ENCODE measurements at regions not wholly inside any gene's neighbourhood (a gene's known extent, or its start where the extent isn't known, plus 50 kb on each side); places are given as distances from the start of the nearest gene placed in this dataset.

GRCh38 chr6:73884540-73884939 lies 188.5 kb downstream of the CD109 start:
- H3K27me3 ChIP-seq (replicated peaks; ENCODE audit: insufficient read depth): no peaks in the 10 kb centered on the region
- no peaks in the 10 kb centered on the region for H3K36me3 ChIP-seq
- WGBS: 28% methylated on average over 4 of the region's 4 CpGs
- no peak overlapping the region for H3K4me3 ChIP-seq
- no peaks in the 10 kb centered on the region for H3K9me3 ChIP-seq
- TF ChIP-seq POLR2A (IDR thresholded peaks at IDR 0.05) (no peak), CTCF (IDR thresholded peaks at IDR 0.05) (no peak), POLR2AphosphoS5 (IDR thresholded peaks at IDR 0.05) (no peak)
- H3K27ac ChIP-seq: no peak overlapping the region
- DNase-seq (ENCODE audit: low spot score): no peak
- H3K4me1 ChIP-seq (replicated peaks): no peaks in the 10 kb centered on the region
- intact Hi-C loops (cut with DNase I): no loop called here

GRCh38 chr6:73879501-73880293 lies 183.7 kb downstream of the CD109 start:
- Histone ChIP-seq H3K27me3 (replicated peaks; ENCODE audit: insufficient read depth) (no peaks in the 10 kb centered on the region), H3K4me1 (replicated peaks) (no peaks in the 10 kb centered on the region), H3K27ac (no peak overlapping the region), H3K4me3 (no peak overlapping the region), H3K9me3 (no peaks in the 10 kb centered on the region), H3K36me3 (no peaks in the 10 kb centered on the region)
- TF ChIP-seq CTCF (IDR thresholded peaks at IDR 0.05): no peak
- no peak for TF ChIP-seq POLR2AphosphoS5 (IDR thresholded peaks at IDR 0.05)
- intact Hi-C loops (cut with DNase I): no loop called here
- 69% methylated on average over 8 of the region's 8 CpGs for WGBS
- DNase-seq (ENCODE audit: low spot score): no peak

- DNase-seq (ENCODE audit: low spot score): no peak
- Histone ChIP-seq H3K9me3 (no peaks in the 10 kb centered on the region), H3K4me1 (replicated peaks) (no peaks in the 10 kb centered on the region), H3K27me3 (replicated peaks; ENCODE audit: insufficient read depth) (no peaks in the 10 kb centered on the region), H3K36me3 (no peaks in the 10 kb centered on the region), H3K27ac (no peak overlapping the region), H3K4me3 (no peak overlapping the region)
- TF ChIP-seq POLR2AphosphoS5 (IDR thresholded peaks at IDR 0.05) (no peak), CTCF (IDR thresholded peaks at IDR 0.05) (no peak), POLR2A (IDR thresholded peaks at IDR 0.05) (no peak)
- intact Hi-C loops (cut with DNase I): no loop called here
These were observed 182.4 kb downstream of the CD109 start for GRCh38 chr6:73878403-73878802.

Small RNAs in the stretch of these regions (small RNA-seq; reads per million reads assigned to genes)
- gene AL356277.1: 0 reads per million in 2 donors
- 0 reads per million in 2 donors for gene TXNP7
